ENCODE measurements at regions not wholly inside any gene's neighbourhood (a gene's known extent, or its start where the extent isn't known, plus 50 kb on each side); places are given as distances from the start of the nearest gene placed in this dataset.

- peak; percentile 30 for DNase-seq (ENCODE audit: low read depth)
- H3K4me3 ChIP-seq (ENCODE audit: low read depth, low read length): no peak overlapping the region
- TF ChIP-seq POLR2A (IDR thresholded peaks at IDR 0.05; ENCODE audit: extremely low read depth, insufficient read length) (no peak), MAX (IDR thresholded peaks at IDR 0.05; ENCODE audit: low read depth, low read length) (no peak), MYC (IDR thresholded peaks at IDR 0.05; ENCODE audit: low read depth, low read length) (no peak), CTCF (IDR thresholded peaks at IDR 0.05; ENCODE audit: low read depth, low read length) (no peak)
These were observed 140.1 kb downstream of the BTC start for GRCh38 chr4:74654230-74654681.

GRCh38 chr4:74656596-74656995 is 137.7 kb downstream of the BTC start:
- DNase-seq (ENCODE audit: low read depth): no peak
- TF ChIP-seq MYC (IDR thresholded peaks at IDR 0.05; ENCODE audit: low read depth, low read length): no peak
- TF ChIP-seq MAX (IDR thresholded peaks at IDR 0.05; ENCODE audit: low read depth, low read length): no peak
- no peak for TF ChIP-seq POLR2A (IDR thresholded peaks at IDR 0.05; ENCODE audit: extremely low read depth, insufficient read length)
- TF ChIP-seq CTCF (IDR thresholded peaks at IDR 0.05; ENCODE audit: low read depth, low read length): no peak

GRCh38 chr4:74658116-74658515 is 136.2 kb downstream of the BTC start:
- peak; percentile 10 for DNase-seq (ENCODE audit: low read depth)
- H3K4me3 ChIP-seq (ENCODE audit: low read depth, low read length): no peak overlapping the region
- no peak for TF ChIP-seq CTCF (IDR thresholded peaks at IDR 0.05; ENCODE audit: low read depth, low read length)
- no peak for TF ChIP-seq POLR2A (IDR thresholded peaks at IDR 0.05; ENCODE audit: extremely low read depth, insufficient read length)
- TF ChIP-seq MYC (IDR thresholded peaks at IDR 0.05; ENCODE audit: low read depth, low read length): no peak
- TF ChIP-seq MAX (IDR thresholded peaks at IDR 0.05; ENCODE audit: low read depth, low read length): no peak

More at GRCh38 chr4:74656596-74656995, 137.7 kb downstream of the BTC start:
- no peak overlapping the region for H3K4me3 ChIP-seq (ENCODE audit: low read depth, low read length)

- TF ChIP-seq MYC (IDR thresholded peaks at IDR 0.05; ENCODE audit: low read depth, low read length) (no peak), MAX (IDR thresholded peaks at IDR 0.05; ENCODE audit: low read depth, low read length) (no peak), POLR2A (IDR thresholded peaks at IDR 0.05; ENCODE audit: extremely low read depth, insufficient read length) (no peak), CTCF (IDR thresholded peaks at IDR 0.05; ENCODE audit: low read depth, low read length) (no peak)
- peak; percentile 20 for DNase-seq (ENCODE audit: low read depth)
- H3K4me3 ChIP-seq (ENCODE audit: low read depth, low read length): no peak overlapping the region
These were observed 134.5 kb downstream of the BTC start for GRCh38 chr4:74659576-74660411.

- no peak for DNase-seq (ENCODE audit: low read depth)
- TF ChIP-seq MAX (IDR thresholded peaks at IDR 0.05; ENCODE audit: low read depth, low read length): no peak
- TF ChIP-seq POLR2A (IDR thresholded peaks at IDR 0.05; ENCODE audit: extremely low read depth, insufficient read length): no peak
- no peak for TF ChIP-seq CTCF (IDR thresholded peaks at IDR 0.05; ENCODE audit: low read depth, low read length)
- TF ChIP-seq MYC (IDR thresholded peaks at IDR 0.05; ENCODE audit: low read depth, low read length): no peak
- H3K4me3 ChIP-seq (ENCODE audit: low read depth, low read length): no peak overlapping the region
These were observed 133.5 kb downstream of the BTC start for GRCh38 chr4:74660866-74661265.
